Smooth muscle cell (in vitro differentiated cells): ENCODE measurements at regions not wholly inside any gene's neighbourhood (a gene's known extent, or its start where the extent isn't known, plus 50 kb on each side); places are given as distances from the start of the nearest gene placed in this dataset.
"Not testable (repeated sequence)": the region's sequence is repeated elsewhere in the genome, so short reads cannot be mapped to it uniquely, and the experiment has no call there.

Experiments
- DNase-seq: peaks from one replicate; lab custom pipeline; 2025; ENCODE audit not compliant: unreplicated experiment; lab: John Stamatoyannopoulos, UW
- H2AFZ ChIP-seq: fragments of 200-600 bp; sonication (generic); 2 replicates; pipeline ENCODE4 v1.6.0; 2016; ENCODE audit warnings: antibody characterized with exemption, low read depth, mild to moderate bottlenecking
- H3F3A ChIP-seq: fragments of 200-600 bp; sonication (generic); 2 replicates; pipeline ENCODE4 v1.6.0; 2017; ENCODE audit warnings: antibody characterized with exemption, low read depth
- H3K27ac ChIP-seq: fragments of 200-600 bp; sonication (generic); 2 replicates; pipeline ENCODE4 v1.5.1; 2016; ENCODE audit warnings: low read depth, mild to moderate bottlenecking
- H3K27me3 ChIP-seq: fragments of 200-600 bp; sonication (generic); 2 replicates; pipeline ENCODE4 v1.6.1; 2016; ENCODE audit warnings: low read depth, mild to moderate bottlenecking
- H3K36me3 ChIP-seq: fragments of 200-600 bp; sonication (generic); 2 replicates; pipeline ENCODE4 v1.5.1; 2016; ENCODE audit warnings: low read depth
- H3K4me1 ChIP-seq: fragments of 200-600 bp; sonication (generic); 2 replicates; pipeline ENCODE4 v1.5.1; 2016; ENCODE audit warnings: low read depth
- H3K4me2 ChIP-seq: fragments of 200-600 bp; sonication (generic); 2 replicates; pipeline ENCODE4 v1.6.0; 2016; ENCODE audit warnings: mild to moderate bottlenecking
- H3K4me3 ChIP-seq: fragments of 200-600 bp; sonication (generic); 2 replicates; pipeline ENCODE4 v1.5.1; 2016; ENCODE audit warnings: mild to moderate bottlenecking
- H3K79me2 ChIP-seq: fragments of 200-600 bp; sonication (generic); 2 replicates; pipeline ENCODE4 v1.6.0; 2016; ENCODE audit warnings: low read depth, mild to moderate bottlenecking
- H3K9ac ChIP-seq: fragments of 200-600 bp; sonication (generic); 2 replicates; pipeline ENCODE4 v1.6.0; 2016; ENCODE audit warnings: low read depth
- H3K9me3 ChIP-seq: fragments of 200-600 bp; sonication (generic); replicated peaks from 2 replicates; pipeline ENCODE4 v1.5.1; 2016; ENCODE audit warnings: low read depth
- H4K20me1 ChIP-seq: fragments of 200-600 bp; sonication (generic); 2 replicates; pipeline ENCODE4 v1.6.0; 2016; ENCODE audit warnings: low read depth
- CTCF ChIP-seq: fragments of 200-600 bp; sonication (generic); IDR thresholded peaks from 2 replicates; pipeline ENCODE4 v1.5.1; 2017; ENCODE audit warnings: borderline replicate concordance, mild to moderate bottlenecking, antibody characterized with exemption; ENCODE audit not compliant: insufficient read depth, poor library complexity, severe bottlenecking
- WGBS: methylation state at CpG from one replicate; pipeline ENCODE4 v1.1.7; 2016; ENCODE audit warnings: low lambda C conversion rate; 5-methylcytosine and 5-hydroxymethylcytosine counted together

- no peaks in the 10 kb centered on the region for H3K36me3 ChIP-seq
- TF ChIP-seq CTCF = no peak
- WGBS = 89% methylated on average over 4 of the region's 4 CpGs
- peak overlapping the region; percentile 34 for H2AFZ ChIP-seq
- H3K4me1 ChIP-seq = no peaks in the 10 kb centered on the region
- H3K9ac ChIP-seq = no peak overlapping the region
- H3K9me3 ChIP-seq = no peaks in the 10 kb centered on the region
- DNase-seq = no peak
- H3K79me2 ChIP-seq = no peaks in the 10 kb centered on the region
- H3K27me3 ChIP-seq = no peaks in the 10 kb centered on the region
- no peak overlapping the region for H3K4me3 ChIP-seq
- H3K4me2 ChIP-seq = no peak overlapping the region
- H3K27ac ChIP-seq = no peak overlapping the region
- H3F3A ChIP-seq = no peaks in the 10 kb centered on the region
- no peaks in the 10 kb centered on the region for H4K20me1 ChIP-seq
These were observed 457.3 kb upstream of the NFE2L3 start for GRCh38 chr7:25694699-25695098.

- Histone ChIP-seq H3K9me3 (no peaks in the 10 kb centered on the region), H3K4me1 (no peaks in the 10 kb centered on the region), H3F3A (no peaks in the 10 kb centered on the region), H3K4me3 (no peak overlapping the region), H3K27me3 (no peaks in the 10 kb centered on the region), H3K36me3 (no peaks in the 10 kb centered on the region), H4K20me1 (no peaks in the 10 kb centered on the region), H3K9ac (no peak overlapping the region), H3K79me2 (no peaks in the 10 kb centered on the region), H2AFZ (no peak overlapping the region), H3K27ac (no peak overlapping the region), H3K4me2 (no peak overlapping the region)
- no peak for TF ChIP-seq CTCF
- no peak for DNase-seq
- WGBS = 88% methylated on average over 2 of the region's 2 CpGs
These were observed 455.4 kb upstream of the NFE2L3 start for GRCh38 chr7:25696571-25696970.

- no peak for TF ChIP-seq CTCF
- H3K4me1 ChIP-seq = no peaks in the 10 kb centered on the region
- no peak for DNase-seq
These were observed 453.4 kb upstream of the NFE2L3 start for GRCh38 chr7:25698451-25699113.

GRCh38 chr7:25700141-25700540 is 451.9 kb upstream of the NFE2L3 start:
- DNase-seq, H3K4me1 ChIP-seq, H2AFZ ChIP-seq, H3K36me3 ChIP-seq, H3K27me3 ChIP-seq, H3K9ac ChIP-seq, H4K20me1 ChIP-seq, H3K4me2 ChIP-seq, H3K79me2 ChIP-seq, H3F3A ChIP-seq, H3K4me3 ChIP-seq, H3K9me3 ChIP-seq, H3K27ac ChIP-seq: not testable (repeated sequence)
- WGBS = 95% methylated on average over 7 of the region's 7 CpGs

More at GRCh38 chr7:25698451-25699113, 453.4 kb upstream of the NFE2L3 start:
- no peaks in the 10 kb centered on the region for H3F3A ChIP-seq
- no peaks in the 10 kb centered on the region for H4K20me1 ChIP-seq
- H2AFZ ChIP-seq = no peak overlapping the region
- no peaks in the 10 kb centered on the region for H3K27me3 ChIP-seq
- 88% methylated on average over 5 of the region's 5 CpGs for WGBS
- H3K9ac ChIP-seq = no peak overlapping the region
- H3K36me3 ChIP-seq = no peaks in the 10 kb centered on the region
- no peak overlapping the region for H3K4me2 ChIP-seq
- H3K27ac ChIP-seq = no peak overlapping the region
- H3K79me2 ChIP-seq = no peaks in the 10 kb centered on the region
- H3K4me3 ChIP-seq = no peak overlapping the region
- no peaks in the 10 kb centered on the region for H3K9me3 ChIP-seq
